ENCODE measurements at regions not wholly inside any gene's neighbourhood (a gene's known extent, or its start where the extent isn't known, plus 50 kb on each side); places are given as distances from the start of the nearest gene placed in this dataset.
"Not testable (repeated sequence)": the region's sequence is repeated elsewhere in the genome, so short reads cannot be mapped to it uniquely, and the experiment has no call there.

- no peak for DNase-seq (ENCODE audit: extremely low read depth in 1 of 11, low read depth in 9 of 11, low spot score in 4 of 11)
Observed at GRCh38 chr4:38302910-38303309, 342.7 kb downstream of the PTTG2 start.

GRCh38 chr4:38304460-38304859 is 344.3 kb downstream of the PTTG2 start:
- not testable (repeated sequence) for DNase-seq (ENCODE audit: extremely low read depth in 1 of 11, low read depth in 9 of 11, low spot score in 4 of 11)

GRCh38 chr4:38306482-38307071 is 346.4 kb downstream of the PTTG2 start:
- DNase-seq (ENCODE audit: extremely low read depth in 1 of 11, low read depth in 9 of 11, low spot score in 4 of 11) = no peak

- no peak for DNase-seq (ENCODE audit: extremely low read depth in 1 of 11, low read depth in 9 of 11, low spot score in 4 of 11)
Observed at GRCh38 chr4:38308728-38309311, 348.6 kb downstream of the PTTG2 start.

- no peak for DNase-seq (ENCODE audit: extremely low read depth in 1 of 11, low read depth in 9 of 11, low spot score in 4 of 11)
Observed at GRCh38 chr4:38309471-38309870, 349.3 kb downstream of the PTTG2 start.

- no peak for DNase-seq (ENCODE audit: extremely low read depth in 1 of 11, low read depth in 9 of 11, low spot score in 4 of 11)
Observed at GRCh38 chr4:38310446-38311043, 350.3 kb downstream of the PTTG2 start.

- no peak for DNase-seq (ENCODE audit: extremely low read depth in 1 of 11, low read depth in 9 of 11, low spot score in 4 of 11)
Observed at GRCh38 chr4:38311495-38312126, 351.4 kb downstream of the PTTG2 start.

GRCh38 chr4:38313175-38313574 is 350.8 kb upstream of the KLF3 start:
- no peak for DNase-seq (ENCODE audit: extremely low read depth in 1 of 11, low read depth in 9 of 11, low spot score in 4 of 11)

- DNase-seq (ENCODE audit: extremely low read depth in 1 of 11, low read depth in 9 of 11, low spot score in 4 of 11) = no peak
Observed at GRCh38 chr4:38313999-38314561, 349.9 kb upstream of the KLF3 start.

- no peak for DNase-seq (ENCODE audit: extremely low read depth in 1 of 11, low read depth in 9 of 11, low spot score in 4 of 11)
Observed at GRCh38 chr4:38314663-38315062, 349.3 kb upstream of the KLF3 start.

- no peak for DNase-seq (ENCODE audit: extremely low read depth in 1 of 11, low read depth in 9 of 11, low spot score in 4 of 11)
Observed at GRCh38 chr4:38315286-38315685, 348.7 kb upstream of the KLF3 start.

GRCh38 chr4:38316045-38316444 is 348.0 kb upstream of the KLF3 start:
- DNase-seq (ENCODE audit: extremely low read depth in 1 of 11, low read depth in 9 of 11, low spot score in 4 of 11) = no peak

GRCh38 chr4:38317041-38317674 is 346.8 kb upstream of the KLF3 start:
- DNase-seq (ENCODE audit: extremely low read depth in 1 of 11, low read depth in 9 of 11, low spot score in 4 of 11) = no peak

- peak; percentile 77 to 90 (median 85) for DNase-seq (ENCODE audit: extremely low read depth in 1 of 11, low read depth in 9 of 11, low spot score in 4 of 11)
Observed at GRCh38 chr4:38318737-38319455, 345.1 kb upstream of the KLF3 start.

- peak; percentile 77 to 94 (median 90) for DNase-seq (ENCODE audit: extremely low read depth in 1 of 11, low read depth in 9 of 11, low spot score in 4 of 11)
Observed at GRCh38 chr4:38319456-38320342, 344.3 kb upstream of the KLF3 start.

- no peak for DNase-seq (ENCODE audit: extremely low read depth in 1 of 11, low read depth in 9 of 11, low spot score in 4 of 11)
Observed at GRCh38 chr4:38320343-38320695, 343.7 kb upstream of the KLF3 start.

- no peak for DNase-seq (ENCODE audit: extremely low read depth in 1 of 11, low read depth in 9 of 11, low spot score in 4 of 11)
Observed at GRCh38 chr4:38320833-38321232, 343.2 kb upstream of the KLF3 start.

GRCh38 chr4:38322714-38323113 is 341.3 kb upstream of the KLF3 start:
- DNase-seq (ENCODE audit: extremely low read depth in 1 of 11, low read depth in 9 of 11, low spot score in 4 of 11) = no peak

Measured in renal cortex interstitium (tissue), 11 donors.